OCI-LY3 (cell line): ENCODE measurements at regions not wholly inside any gene's neighbourhood (a gene's known extent, or its start where the extent isn't known, plus 50 kb on each side); places are given as distances from the start of the nearest gene placed in this dataset.

Experiments used
- CTCF ChIP-seq: fragments of 200-600, 300-600 bp; sonication (generic); IDR thresholded peaks from 2 replicates; pipeline ENCODE4 v1.5.1; 2014; ENCODE audit warnings: antibody characterized with exemption, low read length, low read depth
- EZH2phosphoT487 ChIP-seq: fragments of 200-600 bp; shearing (Covaris generic); IDR thresholded peaks from 2 replicates; pipeline ENCODE4 v1.6.1; 2018; ENCODE audit warnings: antibody characterized with exemption, mixed run types, low read depth

- TF ChIP-seq EZH2phosphoT487, result no peak
- no peak for TF ChIP-seq CTCF
These were observed 259.9 kb upstream of the MARCKS start for GRCh38 chr6:113597231-113597583.
